CD14-positive monocyte (primary cell): ENCODE measurements at regions not wholly inside any gene's neighbourhood (a gene's known extent, or its start where the extent isn't known, plus 50 kb on each side); places are given as distances from the start of the nearest gene placed in this dataset.

Experiments used
- DNase-seq, 3 donors: peaks; one replicate each; pipeline ENCODE4 v3.0.0-alpha.2; 2011 to 2022
- H2AFZ ChIP-seq: 2 replicates; pipeline ENCODE4 v1.6.0; 2012; ENCODE audit warnings: mild to moderate bottlenecking, low read depth, low read length, inconsistent platforms; ENCODE audit not compliant: insufficient read depth, poor library complexity, severe bottlenecking
- H3K27ac ChIP-seq, 2 donors: 1 replicate in 1 of 2; 2 replicates in 1 of 2; pipeline ENCODE4 v1.5.1; 2012 to 2013; ENCODE audit warnings: low read length in 2 of 2, control low read depth in 1 of 2, inconsistent platforms in 1 of 2, low read depth in 1 of 2, mild to moderate bottlenecking in 1 of 2
- H3K27me3 ChIP-seq, 2 donors: one replicate each; pipeline versions ENCODE4 v1.6.0 to v1.6.1; 2011 to 2013; ENCODE audit warnings: low read length in 2 of 2; ENCODE audit not compliant: control insufficient read depth in 2 of 2, insufficient read depth in 2 of 2
- H3K36me3 ChIP-seq, 2 donors: replicated peaks in 1 of 2; 1 replicate in 1 of 2; 2 replicates in 1 of 2; pipeline versions ENCODE4 v1.5.1 to v1.6.1; 2012 to 2013; ENCODE audit warnings: low read length in 2 of 2, control low read depth in 1 of 2, inconsistent platforms in 1 of 2, mild to moderate bottlenecking in 1 of 2; ENCODE audit not compliant: insufficient read depth in 2 of 2, control insufficient read depth in 1 of 2
- H3K4me1 ChIP-seq, 2 donors: 1 replicate in 1 of 2; 2 replicates in 1 of 2; pipeline versions ENCODE4 v1.5.1 to v1.6.1; 2012 to 2013; ENCODE audit warnings: low read length in 2 of 2, control low read depth in 1 of 2, inconsistent platforms in 1 of 2, mild to moderate bottlenecking in 1 of 2, moderate library complexity in 1 of 2; ENCODE audit not compliant: insufficient read depth in 2 of 2, control insufficient read depth in 1 of 2
- H3K4me2 ChIP-seq: replicated peaks from 2 replicates; pipeline ENCODE3; 2012; ENCODE audit warnings: low read length, moderate library complexity, mild to moderate bottlenecking; ENCODE audit not compliant: poor library complexity, severe bottlenecking; ENCODE audit errors: extremely low read depth
- H3K4me3 ChIP-seq, 3 experiments: fragments of 200-600 bp in 1 of 3; sonication (generic) in 1 of 3; replicated peaks in 1 of 3; 1 replicate in 2 of 3; 2 replicates in 1 of 3; pipeline ENCODE4 v1.5.1; 2011 to 2013; ENCODE audit warnings: low read length in 3 of 3, mild to moderate bottlenecking in 3 of 3, control low read depth in 2 of 3, low read depth in 2 of 3, inconsistent platforms in 1 of 3, moderate library complexity in 1 of 3
- H3K79me2 ChIP-seq: 2 replicates; pipeline ENCODE4 v1.6.0; 2012; ENCODE audit warnings: mild to moderate bottlenecking, control low read depth, inconsistent platforms, low read length, moderate library complexity; ENCODE audit not compliant: insufficient read depth
- H3K9ac ChIP-seq: 2 replicates; pipeline ENCODE4 v1.6.0; 2017; ENCODE audit warnings: low read length, mild to moderate bottlenecking; ENCODE audit not compliant: insufficient read depth, poor library complexity, severe bottlenecking
- H3K9me3 ChIP-seq, 2 donors: replicated peaks in 1 of 2; 1 replicate in 1 of 2; 2 replicates in 1 of 2; pipeline versions ENCODE4 v1.5.1 to v1.6.1; 2012 to 2013; ENCODE audit warnings: low read length in 2 of 2, control low read depth in 1 of 2; ENCODE audit not compliant: control insufficient read depth in 1 of 2, insufficient read depth in 1 of 2
- H4K20me1 ChIP-seq: 2 replicates; pipeline ENCODE4 v1.6.0; 2012; ENCODE audit warnings: mild to moderate bottlenecking, low read length, control low read depth, moderate library complexity; ENCODE audit not compliant: insufficient read depth
- H3K27ac Mint-ChIP-seq, 7 donors: one replicate each; pipeline ENCODE4 v1.8.0; 2020; ENCODE audit warnings: mild to moderate bottlenecking in 7 of 7, mixed read lengths in 7 of 7, moderate library complexity in 6 of 7, inconsistent platforms in 2 of 7
- H3K27me3 Mint-ChIP-seq, 3 donors: one replicate each; pipeline ENCODE4 v1.8.0; 2021 to 2022; ENCODE audit warnings: low read depth in 3 of 3, mild to moderate bottlenecking in 3 of 3, mixed read lengths in 3 of 3, moderate library complexity in 3 of 3, inconsistent platforms in 1 of 3
- H3K36me3 Mint-ChIP-seq, 2 donors: one replicate each; pipeline ENCODE4 v1.8.0; 2020; ENCODE audit warnings: mixed read lengths in 2 of 2, inconsistent platforms in 1 of 2, mild to moderate bottlenecking in 1 of 2
- H3K4me1 Mint-ChIP-seq: one replicate; pipeline ENCODE4 v1.8.0; 2020; ENCODE audit warnings: mild to moderate bottlenecking, mixed read lengths
- H3K4me3 Mint-ChIP-seq, 2 donors: one replicate each; pipeline ENCODE4 v1.8.0; 2020; ENCODE audit warnings: mild to moderate bottlenecking in 2 of 2, mixed read lengths in 2 of 2, moderate library complexity in 1 of 2
- H3K9me3 Mint-ChIP-seq, 7 donors: one replicate each; pipeline ENCODE4 v1.8.0; 2020 to 2022; ENCODE audit warnings: mixed read lengths in 7 of 7, mild to moderate bottlenecking in 6 of 7, moderate library complexity in 6 of 7, inconsistent platforms in 2 of 7
- WGBS: methylation state at CpG from one replicate; pipeline ENCODE4 v1.1.5; 2013; ENCODE audit warnings: missing lambda C conversion rate; ENCODE audit not compliant: insufficient coverage; 5-methylcytosine and 5-hydroxymethylcytosine counted together
- intact Hi-C, 2 donors: fragments of 100-400 bp; cut with micrococcal nuclease; formaldehyde crosslinking; loops; one replicate each; pipeline versions ENCODE4 v1.15.0 to v1.15.1; 2023
- TF ChIP-seq, protein P1 (sequence below): fragments of 200-600 bp; IDR thresholded peaks from one replicate; pipeline ENCODE4 v1.8.0; 2022; ENCODE audit warnings: antibody characterized with exemption, mild to moderate bottlenecking

DNA sequence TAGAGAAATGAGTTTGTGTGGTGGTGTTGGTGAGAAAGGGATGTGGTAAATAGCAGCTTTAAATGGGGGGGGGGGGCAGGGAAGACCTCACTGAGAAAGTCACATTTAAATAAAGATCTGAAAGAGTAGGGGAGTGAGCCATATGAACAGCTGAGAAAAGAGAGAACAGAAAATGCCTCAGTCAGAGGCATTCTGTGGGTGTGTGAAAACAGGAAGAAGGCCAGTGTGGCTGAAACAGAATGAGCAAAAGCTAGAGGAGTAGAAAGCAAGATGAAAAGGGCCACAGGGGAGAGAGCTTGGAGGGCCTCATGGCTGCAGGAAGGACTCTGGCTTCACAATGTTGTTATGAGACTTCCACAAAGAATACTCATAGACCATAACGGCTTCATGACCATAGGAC lies 783.3 kb downstream of the ZPLD1 start:
- no peaks in the 10 kb centered on the region for H3K27me3 ChIP-seq
- Mint-ChIP-seq H3K4me3 (no peak overlapping the region), H3K27me3 (no peaks in the 10 kb centered on the region), H3K9me3 (peaks cover 0 to 8% (median 5%) of the 10 kb centered on the region in 7 donors), H3K4me1 (no peaks in the 10 kb centered on the region), H3K27ac (no peak overlapping the region), H3K36me3 (no peaks in the 10 kb centered on the region)
- TF ChIP-seq, protein P1, sequence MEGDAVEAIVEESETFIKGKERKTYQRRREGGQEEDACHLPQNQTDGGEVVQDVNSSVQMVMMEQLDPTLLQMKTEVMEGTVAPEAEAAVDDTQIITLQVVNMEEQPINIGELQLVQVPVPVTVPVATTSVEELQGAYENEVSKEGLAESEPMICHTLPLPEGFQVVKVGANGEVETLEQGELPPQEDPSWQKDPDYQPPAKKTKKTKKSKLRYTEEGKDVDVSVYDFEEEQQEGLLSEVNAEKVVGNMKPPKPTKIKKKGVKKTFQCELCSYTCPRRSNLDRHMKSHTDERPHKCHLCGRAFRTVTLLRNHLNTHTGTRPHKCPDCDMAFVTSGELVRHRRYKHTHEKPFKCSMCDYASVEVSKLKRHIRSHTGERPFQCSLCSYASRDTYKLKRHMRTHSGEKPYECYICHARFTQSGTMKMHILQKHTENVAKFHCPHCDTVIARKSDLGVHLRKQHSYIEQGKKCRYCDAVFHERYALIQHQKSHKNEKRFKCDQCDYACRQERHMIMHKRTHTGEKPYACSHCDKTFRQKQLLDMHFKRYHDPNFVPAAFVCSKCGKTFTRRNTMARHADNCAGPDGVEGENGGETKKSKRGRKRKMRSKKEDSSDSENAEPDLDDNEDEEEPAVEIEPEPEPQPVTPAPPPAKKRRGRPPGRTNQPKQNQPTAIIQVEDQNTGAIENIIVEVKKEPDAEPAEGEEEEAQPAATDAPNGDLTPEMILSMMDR = no peak
- H2AFZ ChIP-seq = no peak overlapping the region
- no peaks in the 10 kb centered on the region for H3K4me1 ChIP-seq
- DNase-seq = no peak
- H3K36me3 ChIP-seq = no peaks in the 10 kb centered on the region
- no peak overlapping the region for H3K4me2 ChIP-seq
- no peak overlapping the region for H3K9ac ChIP-seq
- intact Hi-C loops = no loop called here
- H3K79me2 ChIP-seq = no peaks in the 10 kb centered on the region
- WGBS = no CpG with 5 or more reads among the region's 1 CpG
- peaks cover 0 to 3% of the 10 kb centered on the region in 2 donors for H3K9me3 ChIP-seq
- H3K4me3 ChIP-seq = no peak overlapping the region
- H4K20me1 ChIP-seq = no peaks in the 10 kb centered on the region
- H3K27ac ChIP-seq = no peak overlapping the region

DNA sequence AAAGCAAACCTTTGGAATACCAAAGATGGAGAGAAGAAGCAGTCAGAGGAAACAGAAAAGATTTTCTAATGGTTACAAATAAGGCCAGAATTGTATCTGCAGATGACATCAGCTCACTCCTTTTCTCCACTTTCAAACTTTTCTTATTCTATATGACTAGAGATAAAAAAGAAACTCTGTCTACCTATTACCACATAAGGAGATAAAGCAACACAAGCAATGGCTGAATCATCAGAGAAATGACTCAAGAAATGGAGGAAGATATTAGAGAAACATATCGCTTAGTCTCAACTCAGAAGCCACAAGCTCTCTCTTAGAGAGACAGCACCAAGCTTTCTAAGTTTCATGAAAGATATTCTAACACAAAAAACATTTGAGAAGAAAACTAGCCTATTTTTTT lies 784.0 kb downstream of the ZPLD1 start:
- Histone ChIP-seq H2AFZ (no peak overlapping the region), H3K36me3 (no peaks in the 10 kb centered on the region), H3K9ac (no peak overlapping the region), H3K9me3 (peaks cover 0 to 3% of the 10 kb centered on the region in 2 donors), H3K27ac (no peak overlapping the region), H3K27me3 (no peaks in the 10 kb centered on the region), H4K20me1 (no peaks in the 10 kb centered on the region), H3K79me2 (no peaks in the 10 kb centered on the region), H3K4me2 (no peak overlapping the region), H3K4me1 (no peaks in the 10 kb centered on the region), H3K4me3 (no peak overlapping the region)
- Mint-ChIP-seq H3K27ac (no peak overlapping the region), H3K27me3 (no peaks in the 10 kb centered on the region), H3K4me3 (no peak overlapping the region), H3K4me1 (no peaks in the 10 kb centered on the region), H3K9me3 (peaks cover 0 to 8% (median 5%) of the 10 kb centered on the region in 7 donors), H3K36me3 (no peaks in the 10 kb centered on the region)
- intact Hi-C loops = no loop called here
- DNase-seq = no peak
- TF ChIP-seq, protein P1 = no peak
- no CpG with 5 or more reads among the region's 1 CpG for WGBS
